GM12878 (cell line): ENCODE measurements at regions not wholly inside any gene's neighbourhood (a gene's known extent, or its start where the extent isn't known, plus 50 kb on each side); places are given as distances from the start of the nearest gene placed in this dataset.

ENCODE experiments used
- ATAC-seq: fragments of 200-7000 bp; cut with Tn5 transposase; 3 replicates; pipeline ENCODE4 v1.9.1; 2020; ENCODE audit warnings: mild to moderate bottlenecking, moderate library complexity
- BruUV-seq: library from RNA; stranded (reverse); fragments of 400-500 nt; replicated peaks from 2 replicates; lab custom pipeline; 2021; lab: Mats Ljungman, UMichigan
- CTCF ChIA-PET: fragments of 300-600 bp; sonication (Branson Sonifier 250); formaldehyde crosslinking; extraction: SDS; loops from one replicate; lab custom pipeline; 2021; ENCODE audit warnings: inconsistent platforms; lab: Yijun Ruan, JAX
- POLR2A ChIA-PET: fragments of 350-600 bp; formaldehyde crosslinking; extraction: SDS; loops from one replicate; lab custom pipeline; 2021; ENCODE audit warnings: inconsistent platforms; lab: Charles Lee
- RAD21 ChIA-PET: fragments of 300-600 bp; sonication (Branson Sonifier 250); formaldehyde crosslinking; loops from one replicate; lab custom pipeline; 2023; ENCODE audit warnings: antibody characterized with exemption; ENCODE audit not compliant: unreplicated experiment; lab: Charles Lee
- SMC1A ChIA-PET: fragments of 300-600 bp; sonication (Branson Sonifier 250); formaldehyde crosslinking; loops from one replicate; lab custom pipeline; 2023; ENCODE audit not compliant: unreplicated experiment, uncharacterized antibody; lab: Charles Lee
- DNase-seq: peaks from one replicate; pipeline ENCODE4 v3.0.0-alpha.2; 2011; ENCODE audit warnings: low read depth, low spot score
- FAIRE-seq: peaks from 3 replicates; lab custom pipeline; 2011; peaks lifted over from hg19 to GRCh38; lab: Jason Lieb, UNC
- H2AFZ ChIP-seq: 2 replicates; pipeline ENCODE4 v1.6.0; 2011; ENCODE audit warnings: low read depth, low read length, control low read depth; ENCODE audit not compliant: control insufficient read depth
- H3K27ac ChIP-seq: 2 replicates; pipeline ENCODE4 v1.5.1; 2011; ENCODE audit warnings: control low read depth; ENCODE audit not compliant: control insufficient read depth, insufficient read depth
- H3K27me3 ChIP-seq, 2 experiments: replicated peaks in 1 of 2; 2 replicates each; pipeline versions ENCODE4 v1.6.0 to v1.6.1; 2011; ENCODE audit warnings: low read length in 1 of 2; ENCODE audit not compliant: control insufficient read depth in 2 of 2, insufficient read depth in 2 of 2
- H3K36me3 ChIP-seq, 2 experiments: 2 replicates each; pipeline ENCODE4 v1.5.1; 2011; ENCODE audit warnings: low read length in 1 of 2; ENCODE audit not compliant: control insufficient read depth in 2 of 2, insufficient read depth in 2 of 2
- H3K4me1 ChIP-seq: 2 replicates; pipeline ENCODE4 v1.6.1; 2011; ENCODE audit warnings: mild to moderate bottlenecking, low read length, moderate library complexity, mixed read lengths; ENCODE audit not compliant: control insufficient read depth, insufficient read depth
- H3K4me2 ChIP-seq: 2 replicates; pipeline ENCODE4 v1.6.0; 2011; ENCODE audit warnings: control low read depth; ENCODE audit not compliant: control insufficient read depth, insufficient read depth
- H3K4me3 ChIP-seq: fragments of 200-600 bp; sonication (generic); 2 replicates; pipeline ENCODE4 v1.5.1; 2016
- H3K79me2 ChIP-seq: 2 replicates; pipeline ENCODE4 v1.6.0; 2011; ENCODE audit warnings: low read length; ENCODE audit not compliant: control insufficient read depth, insufficient read depth
- H3K9ac ChIP-seq: 2 replicates; pipeline ENCODE4 v1.8.0; 2011; ENCODE audit warnings: low read length, control low read depth, mixed read lengths; ENCODE audit not compliant: control insufficient read depth, insufficient read depth
- H3K9me3 ChIP-seq: replicated peaks from 3 replicates; pipeline ENCODE4 v1.5.1; 2011; ENCODE audit warnings: mild to moderate bottlenecking, low read length; ENCODE audit not compliant: control insufficient read depth, insufficient read depth
- H4K20me1 ChIP-seq: 2 replicates; pipeline ENCODE4 v1.6.0; 2011; ENCODE audit not compliant: control insufficient read depth, insufficient read depth
- ATF7 ChIP-seq: fragments of 450-650 bp; IDR thresholded peaks from 2 replicates; pipeline ENCODE4 v1.6.1; 2016; ENCODE audit warnings: low read depth, mild to moderate bottlenecking
- ESRRA ChIP-seq: IDR thresholded peaks from 2 replicates; pipeline ENCODE4 v1.6.1; 2012; ENCODE audit warnings: mild to moderate bottlenecking, low read length, improper control_type of control experiment
- NFYA ChIP-seq: IDR thresholded peaks from 2 replicates; pipeline ENCODE4 v1.6.1; 2011; ENCODE audit warnings: low read depth, mild to moderate bottlenecking, low read length, improper control_type of control experiment, borderline replicate concordance
- SREBF1 ChIP-seq: IDR thresholded peaks from 2 replicates; pipeline ENCODE4 v1.6.1; 2012; ENCODE audit warnings: mild to moderate bottlenecking, low read length
- TBL1XR1 ChIP-seq: IDR thresholded peaks from 2 replicates; pipeline ENCODE4 v1.6.1; 2012; ENCODE audit warnings: low read depth, low read length, improper control_type of control experiment
- WGBS: methylation state at CpG from one replicate; pipeline ENCODE4 v1.1.6; 2016; ENCODE audit warnings: low lambda C conversion rate; ENCODE audit not compliant: insufficient replicate concordance, insufficient coverage; ENCODE audit errors: missing lambda C conversion rate; 5-methylcytosine and 5-hydroxymethylcytosine counted together
- in situ Hi-C: fragments of 300-500 bp; cut with MboI; formaldehyde crosslinking; loops from 9 replicates; pipeline ENCODE4 v1.14.3; 2018; ENCODE audit warnings: mixed read lengths
- intact Hi-C: fragments of 100-400 bp; cut with micrococcal nuclease; formaldehyde crosslinking; loops from one replicate; pipeline ENCODE4 v1.14.2; 2022; ENCODE audit not compliant: unreplicated experiment
- TF ChIP-seq, protein P1 (sequence below): fragments of 450-650 bp; formaldehyde crosslinking; IDR thresholded peaks from 2 replicates; pipeline ENCODE4 v1.5.0; 2022; ENCODE audit warnings: mild to moderate bottlenecking, missing genetic modification characterization

- TF ChIP-seq TBL1XR1 = no peak
Observed at GRCh38 chr6:170080828-170081371, 210.0 kb downstream of the DLL1 start (continued).

GRCh38 chr6:170080169-170080827, 210.6 kb downstream of the DLL1 start:
- intact Hi-C loops (no loop called here), in situ Hi-C loops (no loop called here)
- Histone ChIP-seq H3K79me2 (no peaks in the 10 kb centered on the region), H3K4me1 (no peaks in the 10 kb centered on the region), H2AFZ (no peak overlapping the region), H3K4me3 (no peak overlapping the region), H4K20me1 (no peaks in the 10 kb centered on the region), H3K9me3 (no peaks in the 10 kb centered on the region; the same call in 2 of the 3 replicates), H3K4me2 (no peak overlapping the region), H3K9ac (no peak overlapping the region), H3K27ac (no peak overlapping the region), H3K36me3 (no peaks in the 10 kb centered on the region), H3K27me3 (no peaks in the 10 kb centered on the region)
- ChIA-PET POLR2A (no interaction called here), SMC1A (interaction anchor here (0.6 kb wide), 1 partner anchor 71 kb away, joined by 3 read pairs; no protein-coding TSS in a partner anchor), RAD21 (no interaction called here), CTCF (no interaction called here)
- DNase-seq = no peak
- TF ChIP-seq NFYA (no peak), ESRRA (no peak), ATF7 (no peak), SREBF1 (no peak)
- TF ChIP-seq, protein P1, sequence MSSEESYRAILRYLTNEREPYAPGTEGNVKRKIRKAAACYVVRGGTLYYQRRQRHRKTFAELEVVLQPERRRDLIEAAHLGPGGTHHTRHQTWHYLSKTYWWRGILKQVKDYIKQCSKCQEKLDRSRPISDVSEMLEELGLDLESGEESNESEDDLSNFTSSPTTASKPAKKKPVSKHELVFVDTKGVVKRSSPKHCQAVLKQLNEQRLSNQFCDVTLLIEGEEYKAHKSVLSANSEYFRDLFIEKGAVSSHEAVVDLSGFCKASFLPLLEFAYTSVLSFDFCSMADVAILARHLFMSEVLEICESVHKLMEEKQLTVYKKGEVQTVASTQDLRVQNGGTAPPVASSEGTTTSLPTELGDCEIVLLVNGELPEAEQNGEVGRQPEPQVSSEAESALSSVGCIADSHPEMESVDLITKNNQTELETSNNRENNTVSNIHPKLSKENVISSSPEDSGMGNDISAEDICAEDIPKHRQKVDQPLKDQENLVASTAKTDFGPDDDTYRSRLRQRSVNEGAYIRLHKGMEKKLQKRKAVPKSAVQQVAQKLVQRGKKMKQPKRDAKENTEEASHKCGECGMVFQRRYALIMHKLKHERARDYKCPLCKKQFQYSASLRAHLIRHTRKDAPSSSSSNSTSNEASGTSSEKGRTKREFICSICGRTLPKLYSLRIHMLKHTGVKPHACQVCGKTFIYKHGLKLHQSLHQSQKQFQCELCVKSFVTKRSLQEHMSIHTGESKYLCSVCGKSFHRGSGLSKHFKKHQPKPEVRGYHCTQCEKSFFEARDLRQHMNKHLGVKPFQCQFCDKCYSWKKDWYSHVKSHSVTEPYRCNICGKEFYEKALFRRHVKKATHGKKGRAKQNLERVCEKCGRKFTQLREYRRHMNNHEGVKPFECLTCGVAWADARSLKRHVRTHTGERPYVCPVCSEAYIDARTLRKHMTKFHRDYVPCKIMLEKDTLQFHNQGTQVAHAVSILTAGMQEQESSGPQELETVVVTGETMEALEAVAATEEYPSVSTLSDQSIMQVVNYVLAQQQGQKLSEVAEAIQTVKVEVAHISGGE = no peak
- BruUV-seq = no TSS peak
- WGBS = 43% methylated on average over 24 of the region's 24 CpGs
- ATAC-seq = no peak
- FAIRE-seq = no peak
